SK-MEL-5 (cell line): ENCODE measurements at regions not wholly inside any gene's neighbourhood (a gene's known extent, or its start where the extent isn't known, plus 50 kb on each side); places are given as distances from the start of the nearest gene placed in this dataset.

Source experiments
- DNase-seq: peaks from one replicate; pipeline ENCODE4 v3.0.0-alpha.2; 2016; ENCODE audit warnings: low read depth, low spot score
- in situ Hi-C: cut with HindIII; loops from 2 replicates; pipeline ENCODE4 v1.10.0; 2016; ENCODE audit warnings: low sequenced_read_pairs, high pct_unique_total_duplicates, low pct_unique_long_range_greater_than_20kb

DNA sequence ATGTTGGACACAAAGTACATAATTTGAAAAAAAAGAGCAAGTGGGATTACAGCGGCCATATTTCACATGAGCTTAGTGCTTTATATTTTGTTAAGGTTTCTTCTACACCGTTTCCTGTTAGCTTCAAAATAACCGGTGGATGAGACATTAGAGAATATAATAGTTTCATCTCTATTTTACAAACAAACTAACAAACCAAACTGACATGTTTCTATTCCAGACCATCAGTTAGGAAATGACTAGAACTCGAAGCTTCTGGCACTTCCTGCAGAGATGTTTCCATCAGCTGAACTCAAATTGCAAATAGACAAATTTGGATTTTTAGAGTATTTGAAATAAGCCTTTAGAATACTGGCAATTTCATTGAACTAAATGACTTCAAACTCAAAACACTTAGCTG lies 86.5 kb downstream of the MTRR start:
- in situ Hi-C loops: no loop called here
- no peak for DNase-seq

DNA sequence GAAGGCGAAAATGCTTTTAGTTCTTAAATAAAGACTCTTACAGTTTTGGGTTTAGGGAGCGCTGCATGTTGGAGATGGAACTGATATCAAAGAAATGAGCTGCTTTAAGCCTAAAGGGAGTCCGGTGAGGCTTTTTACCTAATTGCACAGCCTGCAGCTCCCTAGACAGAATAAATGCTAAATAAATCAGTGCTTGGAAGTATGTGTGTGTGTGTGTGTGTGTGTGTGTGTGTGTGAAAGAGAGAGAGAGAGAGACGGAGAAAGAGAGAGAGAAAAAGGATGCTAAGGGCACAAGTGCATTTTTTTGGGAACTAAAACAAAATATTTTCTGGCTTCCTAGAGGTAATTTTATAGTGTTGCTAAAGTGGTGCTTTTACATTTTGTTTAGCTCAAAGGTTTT lies 88.4 kb downstream of the MTRR start:
- in situ Hi-C loops: no loop called here
- DNase-seq: no peak

DNA sequence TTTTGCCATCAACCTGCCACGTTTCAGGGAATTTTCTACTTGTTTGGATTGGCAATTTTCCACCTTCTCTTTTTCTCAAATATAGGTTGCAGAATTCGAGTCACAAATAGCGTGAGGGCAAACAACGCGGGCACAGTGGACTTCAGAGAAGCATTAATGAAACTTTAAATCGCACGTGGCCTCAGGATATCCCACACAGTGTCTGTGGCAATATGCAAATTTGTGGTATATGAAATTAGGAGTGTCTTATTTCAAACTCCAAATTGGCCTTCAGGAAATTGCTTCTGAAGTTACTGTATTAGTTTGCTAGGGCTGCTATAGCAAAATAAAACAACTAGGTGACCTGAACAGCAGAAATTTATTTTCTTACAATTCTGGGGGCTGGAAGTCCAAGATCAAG lies 91.2 kb downstream of the MTRR start:
- no peak for DNase-seq
- in situ Hi-C loops: no loop called here

DNA sequence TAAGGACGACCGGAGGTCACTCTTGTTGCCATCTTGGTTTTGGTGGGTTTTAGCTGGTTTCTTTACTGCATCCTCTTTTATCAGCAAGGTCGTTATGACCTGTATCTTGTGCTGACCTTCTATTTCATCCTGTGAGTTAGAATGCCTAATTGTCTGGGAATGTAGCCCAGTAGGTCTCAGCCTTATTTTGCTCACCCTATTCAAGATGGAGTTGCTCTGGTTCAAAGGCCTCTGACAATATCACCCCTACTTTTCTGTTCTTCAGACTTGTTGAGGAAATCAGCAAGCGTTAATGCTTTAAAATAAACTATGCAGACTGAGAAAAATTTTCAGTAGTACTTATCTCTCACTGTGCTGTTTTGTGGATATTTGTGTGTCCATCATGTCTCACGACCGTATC lies 92.6 kb downstream of the MTRR start:
- in situ Hi-C loops: no loop called here
- no peak for DNase-seq

DNA sequence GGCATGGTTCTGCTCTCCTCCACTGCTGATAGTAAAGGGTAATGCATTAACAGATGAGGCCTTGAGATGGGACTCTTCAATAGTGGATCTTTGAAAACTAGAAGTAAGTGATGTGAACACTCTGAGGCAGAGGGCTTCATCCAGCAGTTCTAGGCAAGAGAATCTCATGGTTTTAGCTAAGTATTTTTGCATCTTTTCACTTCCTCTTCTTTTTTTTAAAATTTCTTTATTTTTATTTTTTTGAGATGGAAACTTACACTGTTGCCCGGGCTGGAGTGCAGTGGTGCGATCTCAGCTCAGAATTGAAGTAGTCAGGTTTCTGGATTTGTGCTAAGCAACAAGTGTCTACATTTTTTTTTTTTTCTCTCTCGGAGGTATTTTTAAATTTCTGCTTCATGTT lies 101.9 kb downstream of the MTRR start:
- in situ Hi-C loops: no loop called here
- DNase-seq: no peak

DNA sequence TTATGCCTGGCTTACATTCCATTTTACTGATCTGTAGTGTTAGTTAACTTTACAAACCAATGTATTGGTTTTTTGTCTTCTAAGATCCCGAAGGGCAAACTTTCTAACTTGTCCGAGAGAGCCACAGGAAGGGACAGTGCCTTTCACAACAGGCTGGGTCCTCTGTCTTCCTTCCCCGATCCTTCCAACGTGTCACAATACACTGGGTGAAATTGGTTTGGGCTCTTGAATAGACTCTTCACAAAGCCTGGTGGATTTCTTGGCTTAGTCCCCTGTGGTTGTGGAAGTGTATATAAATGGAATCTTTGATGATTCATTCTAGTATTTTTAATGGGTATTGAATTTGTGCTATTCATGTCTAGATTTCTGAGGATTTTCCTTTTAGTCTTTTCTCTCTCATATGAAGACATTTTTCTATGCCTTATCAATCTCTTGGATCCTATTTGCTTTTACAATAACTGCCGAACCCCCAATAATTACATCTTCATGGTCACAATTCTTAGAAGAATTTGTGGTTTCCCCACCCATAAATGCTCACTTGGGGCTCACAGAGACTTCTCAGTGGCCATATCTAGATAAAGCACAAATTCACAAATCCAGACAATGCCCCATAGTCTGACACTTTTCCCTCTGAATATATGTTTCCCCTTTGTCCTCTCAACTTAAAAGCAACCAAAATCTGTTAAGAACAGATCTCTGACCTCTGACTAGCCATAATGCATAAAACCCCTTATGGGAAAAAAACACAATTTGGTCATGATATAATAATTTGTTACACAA lies 107.7 kb downstream of the MTRR start:
- in situ Hi-C loops: no loop called here
- peak; percentile 87 for DNase-seq

DNA sequence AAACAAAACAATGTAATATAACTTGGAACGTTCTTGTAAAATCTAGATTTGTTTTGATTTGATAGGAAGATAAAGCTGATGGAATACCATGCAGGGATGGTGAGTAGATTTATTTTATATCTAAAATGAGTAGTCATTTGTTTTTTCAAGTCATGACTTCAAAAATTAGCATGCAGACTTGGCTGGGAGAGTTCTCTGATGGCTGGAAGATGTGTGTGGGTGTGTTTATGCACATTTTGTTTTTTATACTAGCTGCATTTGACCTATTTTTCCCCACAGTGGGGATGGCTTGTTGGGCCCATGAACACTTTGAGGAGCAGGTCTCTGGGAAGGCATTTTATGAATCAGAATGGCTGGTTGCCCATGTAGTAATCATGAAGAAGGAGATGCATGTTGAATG lies 109.2 kb downstream of the MTRR start:
- no peak for DNase-seq
- in situ Hi-C loops: no loop called here

DNA sequence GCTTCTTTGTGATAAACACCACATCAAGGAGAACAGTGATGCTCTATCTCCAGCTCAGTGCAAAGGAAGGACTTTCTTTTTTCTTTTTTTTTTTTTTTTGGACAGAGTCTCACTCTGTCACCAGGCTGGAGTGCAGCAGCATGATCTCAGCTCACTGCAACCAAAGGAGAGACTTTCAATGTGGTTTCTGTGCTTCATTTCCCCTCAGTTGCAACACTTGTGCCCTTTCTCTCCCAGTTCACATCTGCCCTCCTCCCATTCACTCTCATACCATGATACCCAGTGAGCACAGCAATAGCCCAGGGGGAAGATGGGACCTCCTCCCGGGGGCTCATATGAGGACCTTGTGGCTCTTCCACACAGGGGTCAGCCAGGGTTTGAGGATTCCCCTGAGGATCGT lies 110.0 kb downstream of the MTRR start:
- in situ Hi-C loops: no loop called here
- peak; percentile 26 for DNase-seq

DNA sequence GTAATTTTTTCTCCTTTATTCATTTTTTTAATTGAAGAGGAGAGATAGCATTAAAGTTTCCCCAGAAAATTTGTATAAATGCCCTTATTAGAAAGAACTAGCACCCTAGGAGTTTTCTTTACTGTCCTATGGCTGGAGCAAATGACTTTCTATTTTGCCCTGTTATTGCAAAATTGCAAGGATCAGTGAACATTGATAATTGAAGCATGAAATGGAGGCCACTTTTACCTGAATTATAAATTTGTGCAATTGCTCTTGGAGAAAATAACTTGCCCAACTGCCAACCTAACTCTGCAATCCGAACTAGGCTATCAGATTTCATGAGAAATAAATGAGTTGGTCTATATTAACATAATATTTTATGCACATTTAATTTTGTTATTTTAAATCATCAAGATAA lies 111.9 kb downstream of the MTRR start:
- no peak for DNase-seq
- in situ Hi-C loops: no loop called here

DNA sequence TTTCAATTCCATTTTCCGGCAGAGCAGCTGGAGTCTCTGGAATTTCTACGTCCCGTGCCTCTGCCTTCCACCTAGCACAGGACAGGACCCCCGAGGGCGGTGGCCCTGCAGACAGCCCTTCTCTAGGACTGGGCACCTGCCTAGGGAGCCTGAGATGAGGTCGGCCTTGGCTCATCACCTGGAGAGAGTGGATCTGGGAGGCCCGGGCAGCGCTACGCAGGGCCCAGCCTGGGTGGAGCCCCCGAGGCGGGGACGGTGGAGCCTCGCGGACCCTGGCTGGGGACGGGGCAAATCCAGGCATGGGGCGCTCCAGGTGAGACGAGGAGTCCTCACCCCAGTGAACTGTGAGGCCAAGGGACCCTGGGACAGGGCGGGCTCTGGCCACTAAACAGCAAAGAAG lies 114.5 kb downstream of the MTRR start:
- in situ Hi-C loops: no loop called here
- no peak for DNase-seq

DNA sequence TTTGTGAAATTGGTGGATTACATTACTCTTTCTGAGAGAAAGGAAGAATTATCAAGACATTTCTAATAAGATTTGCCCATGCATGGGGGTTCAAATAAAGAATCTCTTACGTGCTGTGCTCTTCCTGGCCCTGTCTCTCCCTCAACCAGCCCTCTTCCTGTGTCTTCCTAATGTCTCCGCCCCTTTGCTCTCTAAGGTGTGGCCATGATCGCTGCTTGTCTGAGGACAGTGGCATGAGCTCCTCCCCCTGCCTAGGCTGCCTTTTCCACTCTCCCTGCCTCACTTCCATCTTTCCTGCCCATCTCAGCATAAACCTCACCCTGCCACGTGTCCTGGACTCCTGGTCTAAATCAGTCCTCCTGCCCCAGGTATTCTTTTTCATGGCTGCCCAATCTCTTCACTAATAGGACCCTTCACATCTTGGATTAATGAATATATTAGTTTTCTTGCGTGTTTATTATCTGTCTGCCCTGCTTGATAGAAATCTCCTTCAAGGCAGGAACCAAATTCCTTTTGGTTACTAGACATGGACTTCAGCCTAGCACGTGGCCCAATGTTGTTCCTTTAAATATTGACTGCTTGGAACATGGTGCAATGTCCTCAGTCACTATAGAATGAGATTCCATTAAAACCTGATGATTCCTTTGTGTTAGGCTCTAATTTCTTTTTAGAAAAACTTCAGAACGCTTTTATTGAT lies 122.3 kb downstream of the MTRR start:
- DNase-seq: peak; percentile 60
- in situ Hi-C loops: no loop called here

DNA sequence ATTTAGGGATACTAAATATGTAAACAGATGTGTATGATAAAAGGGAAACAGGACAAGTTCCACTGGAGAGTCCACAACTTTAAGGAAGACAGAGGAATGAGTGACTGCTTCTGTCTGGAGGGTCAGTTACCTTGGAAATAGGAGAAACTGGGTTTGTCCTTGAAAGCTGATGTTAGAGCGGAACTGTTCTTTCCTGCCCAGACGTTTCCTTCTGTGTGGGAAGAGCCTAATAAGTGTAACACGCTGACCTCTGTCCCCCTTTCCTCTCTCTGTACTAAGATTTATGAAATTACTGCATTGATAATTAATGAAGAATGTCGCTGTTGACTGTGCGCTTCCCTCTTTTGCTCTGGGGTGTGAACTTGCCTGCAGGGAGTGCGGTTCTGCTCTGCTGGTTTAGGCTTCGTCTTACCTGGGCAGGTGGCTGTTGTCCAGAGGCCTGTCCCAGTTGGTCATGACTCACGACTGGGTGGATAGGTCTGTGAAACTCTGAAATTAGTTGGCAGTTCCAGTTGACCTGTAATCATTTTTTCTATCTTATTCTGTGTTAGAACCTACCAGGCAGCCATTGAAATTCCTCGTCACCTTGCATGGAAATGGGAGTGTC lies 126.8 kb downstream of the MTRR start:
- DNase-seq: no peak

DNA sequence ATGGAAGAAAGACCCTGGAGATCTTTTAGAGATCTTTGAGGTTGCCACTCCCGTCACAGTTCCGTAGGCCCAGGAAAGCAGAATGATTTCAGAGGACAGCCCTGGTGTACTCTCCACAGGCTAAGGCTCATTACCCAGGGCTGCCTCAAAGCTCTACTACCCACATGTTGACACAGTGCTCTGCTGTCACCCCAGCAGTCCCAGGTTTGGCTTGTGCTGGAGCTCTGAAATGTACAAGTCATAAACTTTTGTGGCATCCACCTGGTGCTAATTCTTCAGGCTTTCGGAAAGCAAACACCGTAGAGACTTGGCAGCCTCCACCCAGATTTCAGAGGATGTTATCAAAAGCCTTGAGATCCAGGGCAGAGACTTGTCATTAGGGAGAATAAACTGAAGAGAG lies 136.5 kb downstream of the MTRR start:
- in situ Hi-C loops: no loop called here
- DNase-seq: no peak

More for the DNA sequence above, 126.8 kb downstream of the MTRR start:
- in situ Hi-C loops: no loop called here

DNA sequence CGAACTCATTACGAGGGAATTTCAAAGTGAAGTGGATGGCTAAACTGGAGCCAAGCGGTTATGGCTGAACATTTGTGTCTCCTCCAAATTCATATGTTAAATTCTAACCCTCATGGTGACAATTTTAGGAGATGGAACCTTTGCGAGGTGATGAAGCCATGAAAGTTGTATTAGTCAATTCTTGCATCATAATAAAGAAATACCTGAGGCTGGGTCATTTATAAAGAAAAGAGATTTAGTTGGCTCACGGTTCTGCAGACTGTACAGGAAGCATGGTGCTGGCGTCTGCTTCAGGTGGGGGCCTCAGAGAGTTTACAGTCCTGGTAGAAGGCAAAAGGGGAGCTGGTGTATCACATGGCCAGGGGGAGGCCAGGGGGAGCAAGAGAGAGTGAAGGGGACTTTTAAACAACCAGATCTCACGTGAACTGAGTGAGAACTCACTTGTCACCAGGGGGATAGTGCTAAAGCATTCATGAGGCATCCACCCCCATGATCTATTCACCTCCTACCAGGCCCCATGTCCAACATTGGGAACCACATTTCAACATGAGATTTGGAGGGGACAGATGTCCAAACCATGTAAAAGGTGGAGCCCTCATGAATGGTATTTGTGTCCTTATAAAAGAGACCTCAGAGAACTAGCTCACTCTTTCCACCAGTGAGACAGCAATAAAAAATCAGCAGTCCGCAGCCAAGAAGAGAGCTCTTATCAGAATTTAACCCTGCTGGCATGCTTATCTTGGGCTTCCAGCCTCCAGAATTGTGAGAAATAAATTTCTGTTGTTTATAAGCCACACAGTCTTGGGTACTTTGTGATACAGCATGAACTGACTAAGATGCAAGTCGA lies 143.4 kb downstream of the MTRR start:
- in situ Hi-C loops: no loop called here
- DNase-seq: peak; percentile 32

DNA sequence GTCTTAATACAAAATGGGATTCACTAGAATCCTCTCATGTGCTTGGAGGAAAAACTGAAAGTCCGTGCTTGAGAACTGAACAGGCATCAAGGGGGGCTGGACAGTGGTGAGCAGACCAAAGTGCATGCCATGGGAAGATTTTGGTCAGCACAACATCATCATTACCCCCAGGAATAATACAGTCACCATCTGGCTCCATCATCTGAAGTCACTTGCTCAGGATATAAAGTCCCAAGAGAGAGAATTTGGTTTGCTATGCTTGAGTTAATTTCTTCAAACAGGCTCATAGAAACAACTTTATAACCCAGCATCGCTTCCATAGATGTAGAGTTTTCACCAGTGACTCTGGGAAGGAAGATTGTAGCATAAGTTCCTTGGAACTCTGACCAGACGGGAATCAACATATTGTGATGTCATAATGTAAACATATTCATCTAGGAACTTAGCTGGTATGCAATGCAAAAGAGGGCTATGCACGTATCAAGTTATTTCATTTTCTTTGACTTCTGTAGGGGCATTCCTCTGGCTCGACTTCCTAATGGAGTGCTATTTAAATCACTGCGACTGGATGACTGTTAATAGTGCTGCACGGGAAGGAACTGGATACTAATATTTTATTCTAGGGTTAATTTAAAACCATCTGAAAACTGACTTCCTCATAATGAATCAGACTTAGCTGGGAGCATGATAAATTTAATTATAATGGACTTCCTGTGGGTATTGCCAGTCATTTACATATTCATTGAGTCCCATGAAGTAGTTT lies 145.2 kb downstream of the MTRR start:
- no peak for DNase-seq
- in situ Hi-C loops: no loop called here

DNA sequence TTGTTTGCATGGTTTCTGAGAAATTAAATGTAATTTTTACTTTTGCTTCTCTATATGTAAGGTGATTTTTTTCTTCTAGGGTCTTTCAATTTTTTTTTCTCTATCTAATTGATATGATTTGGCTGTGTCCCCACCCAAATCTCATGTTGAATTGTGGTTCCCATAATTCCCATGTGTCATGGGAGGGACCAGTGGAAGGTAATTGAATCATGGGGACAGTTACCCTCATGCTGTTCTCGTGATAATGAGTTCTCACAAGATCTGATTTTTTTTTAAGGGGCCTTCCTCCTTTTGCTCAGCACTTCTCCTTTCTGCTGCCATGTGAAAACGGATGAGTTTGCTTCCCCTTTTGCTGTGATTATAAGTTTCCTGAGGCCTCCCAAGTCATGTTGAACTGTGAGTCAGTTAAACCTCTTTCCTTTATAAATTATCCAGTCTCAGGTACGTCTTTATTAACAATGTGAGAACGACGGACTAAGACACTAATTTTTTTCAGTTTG lies 150.8 kb downstream of the MTRR start:
- in situ Hi-C loops: no loop called here
- DNase-seq: no peak

DNA sequence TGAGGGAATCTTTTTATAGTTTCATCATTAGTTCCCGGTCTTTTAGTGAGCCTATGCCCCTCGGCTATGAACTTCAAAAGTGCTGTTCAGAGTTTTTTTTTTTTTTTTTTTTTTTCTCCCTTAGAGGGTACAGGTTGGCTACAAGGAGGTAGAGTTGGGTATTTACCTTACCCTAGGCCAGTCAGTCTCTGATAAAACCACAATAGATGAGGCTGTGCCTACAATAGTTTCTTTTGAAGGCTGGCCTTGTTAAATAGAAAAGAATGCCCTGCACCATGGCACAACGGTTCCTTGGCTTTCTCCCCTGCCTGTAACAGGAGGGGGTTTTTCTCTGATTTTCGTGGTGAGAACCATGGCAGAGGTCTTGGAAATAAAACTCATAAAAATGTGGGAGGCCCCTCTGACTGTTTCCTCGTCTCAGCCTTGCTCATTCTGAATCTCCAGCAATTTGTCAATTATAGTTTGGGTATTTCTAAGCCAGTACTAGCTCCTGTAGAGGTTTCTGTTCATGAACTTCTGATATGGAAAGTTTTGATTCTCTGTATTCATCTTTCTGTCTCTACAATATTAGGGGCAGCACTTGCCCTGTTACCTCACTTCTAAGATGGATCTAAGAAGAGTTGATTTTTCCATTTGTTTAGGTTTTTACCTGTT lies 152.0 kb downstream of the MTRR start:
- DNase-seq: no peak
- in situ Hi-C loops: no loop called here
